Activated CD4-positive, alpha-beta T cell treated with anti-CD3 and anti-CD28 coated beads, Interleukin-2, amount 10 ng/mL, durations not matched to agents 24 days and 14 days (primary cell): ENCODE measurements at regions not wholly inside any gene's neighbourhood (a gene's known extent, or its start where the extent isn't known, plus 50 kb on each side); places are given as distances from the start of the nearest gene placed in this dataset.
A peak's percentile ranks its signal among the peaks of the same experiment; 100 is the strongest.
"Not testable (repeated sequence)": the region's sequence is repeated elsewhere in the genome, so short reads cannot be mapped to it uniquely, and the experiment has no call there.

Experiments used
- DNase-seq: peaks from one replicate; pipeline ENCODE4 v3.0.0; 2022
- H3K27ac Mint-ChIP-seq: one replicate; pipeline ENCODE4 v1.8.0; 2022; ENCODE audit warnings: mild to moderate bottlenecking, mixed read lengths
- H3K27me3 Mint-ChIP-seq: one replicate; pipeline ENCODE4 v1.8.0; 2022; ENCODE audit warnings: mixed read lengths
- H3K36me3 Mint-ChIP-seq: one replicate; pipeline ENCODE4 v1.8.0; 2022; ENCODE audit warnings: low read depth, mild to moderate bottlenecking, mixed read lengths
- H3K4me1 Mint-ChIP-seq: one replicate; pipeline ENCODE4 v1.8.0; 2021; ENCODE audit warnings: mixed read lengths
- H3K4me3 Mint-ChIP-seq: one replicate; pipeline ENCODE4 v1.8.0; 2022; ENCODE audit warnings: mild to moderate bottlenecking, moderate library complexity, mixed read lengths
- H3K9me3 Mint-ChIP-seq: one replicate; pipeline ENCODE4 v1.8.0; 2021; ENCODE audit warnings: mixed read lengths
- intact Hi-C: fragments of 100-400 bp; cut with micrococcal nuclease; formaldehyde crosslinking; loops from one replicate; pipeline ENCODE4 v1.15.1; 2023

DNA sequence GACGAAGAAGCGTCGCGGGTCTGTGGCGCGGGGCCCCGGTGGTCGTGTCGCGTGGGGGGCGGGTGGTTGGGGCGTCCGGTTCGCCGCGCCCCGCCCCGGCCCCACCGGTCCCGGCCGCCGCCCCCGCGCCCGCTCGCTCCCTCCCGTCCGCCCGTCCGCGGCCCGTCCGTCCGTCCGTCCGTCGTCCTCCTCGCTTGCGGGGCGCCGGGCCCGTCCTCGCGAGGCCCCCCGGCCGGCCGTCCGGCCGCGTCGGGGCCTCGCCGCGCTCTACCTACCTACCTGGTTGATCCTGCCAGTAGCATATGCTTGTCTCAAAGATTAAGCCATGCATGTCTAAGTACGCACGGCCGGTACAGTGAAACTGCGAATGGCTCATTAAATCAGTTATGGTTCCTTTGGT, 1533.5 kb upstream of the TPTE start:
- intact Hi-C loops, H3K36me3 Mint-ChIP-seq, H3K27me3 Mint-ChIP-seq, DNase-seq, H3K27ac Mint-ChIP-seq, H3K4me1 Mint-ChIP-seq, H3K4me3 Mint-ChIP-seq: not testable (repeated sequence)
- peaks cover 29% of the 10 kb centered on the region for H3K9me3 Mint-ChIP-seq

DNA sequence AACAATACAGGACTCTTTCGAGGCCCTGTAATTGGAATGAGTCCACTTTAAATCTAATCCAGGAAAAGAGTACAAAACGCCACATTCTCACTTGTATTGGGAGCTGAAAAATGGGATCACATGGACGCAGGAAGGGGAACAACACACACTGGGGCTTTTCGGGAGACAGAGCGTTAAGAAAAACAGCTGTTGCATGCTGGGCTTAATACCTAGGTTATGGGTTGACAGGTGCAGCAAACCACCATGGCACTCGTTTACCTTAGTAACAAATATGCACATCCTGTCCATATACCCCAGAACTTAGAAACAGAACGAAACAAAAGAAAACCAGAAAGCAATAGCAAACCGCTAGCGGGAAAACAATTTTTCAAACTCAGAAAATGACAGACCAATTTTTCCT, 1532.7 kb upstream of the TPTE start:
- no peaks in the 10 kb centered on the region for H3K4me1 Mint-ChIP-seq
- no peak overlapping the region for H3K27ac Mint-ChIP-seq
- no peaks in the 10 kb centered on the region for H3K36me3 Mint-ChIP-seq
- DNase-seq = peak; percentile 14
- peaks cover 37% of the 10 kb centered on the region for H3K9me3 Mint-ChIP-seq
- H3K4me3 Mint-ChIP-seq = no peak overlapping the region
- no peaks in the 10 kb centered on the region for H3K27me3 Mint-ChIP-seq
- intact Hi-C loops = no loop called here

DNA sequence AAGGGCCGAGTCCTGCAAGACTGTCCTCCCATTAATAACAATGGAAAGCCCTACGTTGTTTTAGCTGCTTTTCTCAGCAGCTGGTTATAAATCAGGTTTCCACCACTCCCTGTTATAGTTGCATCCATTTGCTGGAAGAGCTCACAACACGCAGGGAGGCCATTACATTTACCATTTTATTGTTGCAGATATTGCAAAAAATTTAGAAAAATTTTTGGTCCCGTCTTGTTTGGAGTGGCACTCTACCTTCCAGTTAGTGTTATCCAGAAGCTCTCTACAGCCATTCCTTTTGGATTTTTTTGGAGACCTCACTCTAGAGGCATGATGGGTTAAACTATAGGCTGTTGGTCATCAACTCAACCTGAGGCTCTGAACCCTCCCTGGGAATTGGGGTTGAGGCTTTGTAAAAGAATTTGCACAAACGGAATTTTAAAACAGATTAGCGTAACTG, 1532.1 kb upstream of the TPTE start:
- H3K27ac Mint-ChIP-seq = no peak overlapping the region
- H3K9me3 Mint-ChIP-seq = peaks cover 40% of the 10 kb centered on the region
- H3K36me3 Mint-ChIP-seq = no peaks in the 10 kb centered on the region
- no peaks in the 10 kb centered on the region for H3K4me1 Mint-ChIP-seq
- no peak overlapping the region for H3K4me3 Mint-ChIP-seq
- intact Hi-C loops = no loop called here
- H3K27me3 Mint-ChIP-seq = no peaks in the 10 kb centered on the region
- DNase-seq = peak; percentile 38

DNA sequence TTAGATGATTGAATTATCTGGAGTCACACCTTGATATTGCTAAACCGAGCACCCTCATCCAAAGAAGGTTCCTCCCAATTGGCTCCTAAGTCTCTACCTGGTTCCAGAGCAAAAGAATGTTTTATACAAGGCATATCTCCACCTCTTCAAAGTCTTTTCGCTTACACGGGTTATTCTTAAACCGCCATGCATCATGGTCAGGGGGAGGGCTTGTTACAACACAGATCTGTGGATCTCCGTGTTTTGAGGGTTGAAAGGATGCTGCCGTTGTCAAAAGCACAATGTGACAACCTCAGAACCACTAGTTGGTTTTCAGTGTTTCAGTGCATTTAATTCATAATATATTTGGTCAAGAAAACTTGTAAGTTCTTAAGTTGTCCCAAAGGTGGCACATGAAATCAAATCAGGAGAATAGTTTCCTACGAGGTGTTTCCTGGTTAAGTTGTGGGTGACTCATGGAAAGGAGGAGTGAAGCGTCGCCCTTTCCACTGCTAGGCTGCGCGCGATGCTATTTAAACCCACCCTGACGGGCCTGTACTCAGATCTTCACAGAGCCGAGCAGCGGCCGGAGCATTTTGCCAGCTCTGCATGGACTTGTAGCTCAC, 1531.6 kb upstream of the TPTE start:
- no peaks in the 10 kb centered on the region for H3K36me3 Mint-ChIP-seq
- no peaks in the 10 kb centered on the region for H3K4me1 Mint-ChIP-seq
- peak; percentile 31 for DNase-seq
- intact Hi-C loops = no loop called here
- no peaks in the 10 kb centered on the region for H3K27me3 Mint-ChIP-seq
- no peak overlapping the region for H3K27ac Mint-ChIP-seq
- H3K9me3 Mint-ChIP-seq = peaks cover 45% of the 10 kb centered on the region
- no peak overlapping the region for H3K4me3 Mint-ChIP-seq

DNA sequence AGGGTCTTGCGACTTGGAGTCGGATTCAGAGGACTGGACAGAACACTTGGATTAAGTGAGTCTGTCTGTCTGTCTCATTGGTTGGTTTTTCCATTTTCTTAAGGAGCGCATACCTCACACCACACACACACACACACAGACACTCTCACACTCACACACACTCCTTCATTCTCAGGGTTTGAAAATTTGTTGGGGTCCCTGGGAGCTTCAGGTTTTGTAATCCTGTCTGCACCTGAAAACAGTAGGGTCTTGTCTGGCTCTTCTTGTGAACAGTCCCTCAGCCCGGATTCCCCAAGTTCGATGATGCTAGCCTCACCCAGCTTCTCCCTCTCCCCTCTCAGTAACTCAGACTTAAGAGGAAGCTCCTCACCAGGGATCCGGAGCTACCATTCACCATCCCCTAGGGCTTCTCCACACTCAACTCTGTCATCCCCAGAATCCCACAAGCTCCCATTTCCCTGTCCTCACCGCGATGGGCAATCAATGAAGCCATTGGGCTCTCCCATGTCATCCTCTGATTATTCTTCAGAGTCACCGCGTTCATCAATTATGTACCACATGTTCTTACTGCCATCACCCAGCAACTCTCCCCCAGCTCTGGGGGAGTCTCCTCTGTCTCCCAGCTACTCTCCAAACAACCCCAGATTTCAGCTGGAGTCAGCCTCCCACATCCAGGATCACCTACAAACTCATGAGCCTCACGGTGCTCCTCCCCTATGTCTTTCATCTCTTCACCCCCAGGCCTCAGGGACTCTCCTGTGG, 1530.9 kb upstream of the TPTE start:
- no peaks in the 10 kb centered on the region for H3K4me1 Mint-ChIP-seq
- no peak overlapping the region for H3K27ac Mint-ChIP-seq
- H3K4me3 Mint-ChIP-seq = no peak overlapping the region
- H3K36me3 Mint-ChIP-seq = no peaks in the 10 kb centered on the region
- intact Hi-C loops = no loop called here
- DNase-seq = peak; percentile 47
- no peaks in the 10 kb centered on the region for H3K27me3 Mint-ChIP-seq
- H3K9me3 Mint-ChIP-seq = peaks cover 48% of the 10 kb centered on the region

DNA sequence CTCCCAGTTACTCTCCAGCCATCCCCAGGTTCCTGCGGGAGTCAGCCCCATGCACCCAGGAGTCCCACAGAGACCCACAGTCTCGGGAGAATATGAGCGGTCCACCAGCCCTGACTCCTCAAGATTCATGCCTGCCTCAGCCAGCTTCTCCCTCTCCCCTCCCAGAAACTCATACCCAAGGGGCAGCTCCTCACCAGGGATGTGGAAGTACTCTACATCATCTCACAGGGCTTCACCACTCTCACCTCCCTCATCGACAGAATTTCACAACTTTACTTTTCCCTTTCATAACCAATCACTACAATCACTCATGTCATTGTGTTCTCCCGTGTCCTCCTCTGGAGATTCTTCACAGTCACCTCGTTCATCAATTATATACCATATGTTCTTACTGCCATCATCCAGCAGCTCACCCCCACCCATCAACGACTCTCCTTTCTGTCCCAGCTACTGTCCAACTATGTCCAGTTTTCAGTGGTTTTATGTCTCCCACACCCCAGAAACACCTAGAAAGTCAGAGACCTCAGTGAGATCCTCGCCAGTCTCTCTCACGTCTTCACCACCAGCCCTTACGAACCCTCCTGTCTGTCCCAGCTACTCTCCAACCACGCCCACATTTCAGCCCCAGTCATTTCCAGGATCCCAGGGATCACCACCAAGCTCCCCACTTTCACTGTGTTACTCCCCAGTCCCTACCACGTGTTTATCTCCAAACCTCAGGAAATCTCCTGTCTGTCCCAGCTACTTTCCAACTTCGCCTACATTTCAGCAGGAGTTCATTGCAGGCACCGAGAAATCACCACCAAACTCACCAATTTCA, 1530.1 kb upstream of the TPTE start:
- intact Hi-C loops = no loop called here
- Mint-ChIP-seq H3K4me3 (no peak overlapping the region), H3K4me1 (no peaks in the 10 kb centered on the region), H3K9me3 (peaks cover 48% of the 10 kb centered on the region), H3K27me3 (no peaks in the 10 kb centered on the region), H3K27ac (no peak overlapping the region), H3K36me3 (no peaks in the 10 kb centered on the region)
- peak; percentile 41 for DNase-seq

DNA sequence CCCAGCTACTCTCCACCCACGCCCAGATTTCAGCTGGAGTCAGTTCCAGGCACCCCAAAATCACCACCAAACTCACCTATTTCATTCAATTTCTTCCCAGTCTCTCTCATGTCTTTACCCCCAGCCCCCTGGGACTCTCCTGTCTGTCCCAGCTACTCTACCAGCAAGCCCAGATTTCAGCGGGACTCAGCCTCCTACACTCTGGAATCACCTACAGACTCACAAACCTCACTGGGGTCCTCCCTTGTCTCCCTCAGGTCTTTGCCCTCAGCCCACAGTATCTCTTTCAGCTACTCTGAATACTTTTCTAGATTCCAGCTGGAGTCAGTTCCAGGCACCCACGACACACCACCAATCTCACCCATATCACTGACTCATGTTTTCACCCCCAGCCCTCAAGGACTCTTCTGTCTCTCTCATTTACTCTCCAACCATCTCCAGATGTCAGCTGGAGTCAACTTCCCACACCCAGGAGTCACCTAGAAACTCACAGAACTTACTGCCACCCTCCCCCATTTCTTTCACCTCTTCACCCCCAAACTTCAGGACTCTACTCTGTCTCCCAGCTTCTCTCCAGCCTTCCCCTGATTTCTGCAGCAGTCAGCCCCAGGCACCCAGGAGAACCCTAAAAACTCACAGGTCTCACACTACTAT, 1529.3 kb upstream of the TPTE start:
- no peak overlapping the region for H3K4me3 Mint-ChIP-seq
- intact Hi-C loops = no loop called here

DNA sequence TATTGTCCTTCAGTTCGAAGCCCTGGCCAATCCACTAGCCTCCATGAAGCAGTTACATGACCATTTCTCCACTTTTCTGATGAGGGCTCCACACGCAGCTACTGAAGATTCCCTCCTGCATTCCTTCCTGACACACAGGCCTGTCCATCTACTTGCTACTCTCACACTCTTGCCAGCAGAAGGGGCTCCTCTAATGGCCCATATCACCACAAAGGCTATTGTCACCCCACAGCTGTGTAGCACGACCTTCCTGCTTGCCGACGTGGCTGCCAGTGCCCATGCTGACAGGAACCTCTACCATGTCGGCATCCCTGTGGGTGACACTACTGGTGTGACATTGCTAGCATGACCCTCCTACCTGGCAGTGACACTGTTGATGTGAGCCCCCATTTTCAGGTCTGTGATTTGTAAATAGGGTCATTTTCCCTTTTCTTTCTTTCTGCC, 1528.6 kb upstream of the TPTE start:
- no peak overlapping the region for H3K4me3 Mint-ChIP-seq
- intact Hi-C loops = no loop called here
- H3K27ac Mint-ChIP-seq = no peak overlapping the region

More for the DNA sequence above, 1529.3 kb upstream of the TPTE start:
- no peaks in the 10 kb centered on the region for H3K4me1 Mint-ChIP-seq
- no peaks in the 10 kb centered on the region for H3K27me3 Mint-ChIP-seq
- peaks cover 51% of the 10 kb centered on the region for H3K9me3 Mint-ChIP-seq
- DNase-seq = peak; percentile 43
- H3K36me3 Mint-ChIP-seq = no peaks in the 10 kb centered on the region
- no peak overlapping the region for H3K27ac Mint-ChIP-seq

DNA sequence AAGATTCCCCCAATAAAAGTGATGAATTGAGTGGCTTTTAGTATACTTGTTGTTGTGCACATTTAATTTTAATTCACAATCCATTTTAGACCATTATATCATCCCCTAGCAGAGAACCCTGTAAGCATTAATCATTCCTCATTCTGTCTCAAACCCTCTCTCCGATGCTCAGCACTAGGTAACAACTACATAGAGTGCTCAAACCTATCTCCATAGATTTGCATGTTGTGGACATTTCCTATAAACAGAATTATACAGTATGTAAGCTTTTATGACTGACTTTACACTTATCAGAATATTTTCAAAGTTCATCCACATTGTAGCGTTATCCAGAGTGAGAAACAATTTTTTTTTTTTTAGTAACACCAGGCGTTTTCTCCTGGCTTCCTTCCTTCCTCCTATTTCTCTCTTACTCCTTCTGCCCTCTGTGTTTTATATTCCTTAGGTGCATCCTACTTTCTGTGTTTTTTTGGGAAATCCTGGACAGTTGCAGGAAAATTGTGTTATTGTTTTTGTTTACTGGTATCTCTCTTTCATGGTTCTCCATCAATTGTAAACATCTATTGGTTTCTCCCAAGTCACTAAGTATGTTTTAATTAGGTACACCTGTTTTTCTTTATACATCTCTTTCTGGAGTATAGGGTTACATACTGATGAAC, 1528.0 kb upstream of the TPTE start:
- intact Hi-C loops = no loop called here
- Mint-ChIP-seq H3K27ac (no peak overlapping the region), H3K4me3 (no peak overlapping the region), H3K9me3 (peaks cover 51% of the 10 kb centered on the region), H3K4me1 (no peaks in the 10 kb centered on the region), H3K36me3 (no peaks in the 10 kb centered on the region), H3K27me3 (no peaks in the 10 kb centered on the region)
- peak; percentile 33 for DNase-seq

More for the DNA sequence above, 1528.6 kb upstream of the TPTE start:
- Mint-ChIP-seq H3K36me3 (no peaks in the 10 kb centered on the region), H3K27me3 (no peaks in the 10 kb centered on the region), H3K9me3 (peaks cover 51% of the 10 kb centered on the region), H3K4me1 (no peaks in the 10 kb centered on the region)
- DNase-seq = peak; percentile 51

DNA sequence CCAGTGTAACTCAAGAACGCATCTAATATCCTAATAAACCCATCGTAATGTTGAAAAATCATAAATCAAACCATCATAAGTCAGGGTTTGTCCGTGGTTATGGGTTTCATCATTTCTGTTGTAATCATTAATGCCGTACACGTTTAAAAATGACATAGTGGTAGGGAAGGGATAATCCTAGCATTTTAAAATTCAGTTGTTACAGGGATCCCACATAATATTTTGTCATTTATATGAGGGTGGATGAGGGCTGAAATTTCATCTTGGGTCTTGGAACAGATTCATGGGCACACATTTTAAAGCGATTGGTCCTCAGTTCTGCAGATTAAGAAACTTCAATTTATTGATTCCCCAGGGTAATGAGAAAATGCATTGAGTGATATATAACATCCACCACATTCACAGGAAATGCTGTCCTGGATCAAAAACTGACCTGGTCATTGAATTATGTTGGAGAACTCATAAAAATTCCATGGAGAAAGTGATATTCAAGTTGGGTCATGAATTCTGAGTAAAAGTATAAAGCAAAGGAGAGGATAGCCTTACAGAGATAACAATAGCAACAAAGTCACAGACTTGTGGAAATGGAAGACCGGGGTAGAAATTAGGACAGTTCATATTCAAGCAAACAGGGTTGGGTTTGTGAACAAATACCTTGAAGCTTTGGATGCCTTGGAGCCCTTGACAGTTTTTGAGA, 1527.3 kb upstream of the TPTE start:
- Mint-ChIP-seq H3K27ac (no peak overlapping the region), H3K9me3 (peaks cover 52% of the 10 kb centered on the region), H3K4me1 (no peaks in the 10 kb centered on the region), H3K4me3 (no peak overlapping the region), H3K27me3 (no peaks in the 10 kb centered on the region), H3K36me3 (no peaks in the 10 kb centered on the region)
- peak; percentile 24 for DNase-seq
- intact Hi-C loops = no loop called here

DNA sequence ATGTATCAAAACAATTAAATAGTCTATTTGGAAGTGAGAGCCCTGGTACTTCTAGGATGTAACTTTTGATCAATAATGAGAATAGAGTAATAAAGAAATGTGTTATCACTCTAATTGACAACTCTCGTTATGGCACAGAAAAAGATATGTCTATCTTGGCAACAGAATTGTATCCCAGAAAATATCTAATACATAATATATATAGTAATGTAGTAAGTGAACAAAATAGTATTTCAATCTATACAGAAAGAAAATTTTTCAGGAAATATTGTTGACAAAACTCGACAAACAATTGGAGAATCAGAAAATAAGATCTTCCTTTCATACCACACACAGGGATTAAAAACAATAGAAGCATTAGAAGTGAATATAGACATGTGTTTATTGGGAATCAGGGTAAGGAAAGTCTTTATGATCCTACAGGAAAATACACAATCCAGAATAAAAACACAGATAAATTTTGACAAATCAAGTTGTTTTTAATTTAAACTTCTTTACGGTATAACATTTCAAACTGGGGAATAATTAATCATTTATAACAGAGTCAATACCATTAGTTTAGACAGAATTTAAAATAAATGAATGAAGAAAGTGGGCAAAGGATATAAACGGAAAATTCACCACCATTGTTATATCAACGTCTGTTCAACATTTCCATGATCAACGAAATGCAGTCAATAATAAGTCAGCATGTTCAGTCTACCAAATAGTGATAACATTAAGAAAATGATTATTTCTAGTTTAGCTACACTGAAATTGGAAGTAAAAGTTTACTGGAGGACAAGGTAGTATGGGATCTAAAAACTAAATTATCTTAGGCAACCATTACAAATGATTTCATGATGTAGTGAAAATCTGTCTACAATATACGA, 1526.5 kb upstream of the TPTE start:
- Mint-ChIP-seq H3K4me1 (no peaks in the 10 kb centered on the region), H3K9me3 (peaks cover 55% of the 10 kb centered on the region), H3K4me3 (no peak overlapping the region), H3K27me3 (no peaks in the 10 kb centered on the region), H3K36me3 (no peaks in the 10 kb centered on the region), H3K27ac (no peak overlapping the region)
- intact Hi-C loops = no loop called here
- DNase-seq = peak; percentile 2

DNA sequence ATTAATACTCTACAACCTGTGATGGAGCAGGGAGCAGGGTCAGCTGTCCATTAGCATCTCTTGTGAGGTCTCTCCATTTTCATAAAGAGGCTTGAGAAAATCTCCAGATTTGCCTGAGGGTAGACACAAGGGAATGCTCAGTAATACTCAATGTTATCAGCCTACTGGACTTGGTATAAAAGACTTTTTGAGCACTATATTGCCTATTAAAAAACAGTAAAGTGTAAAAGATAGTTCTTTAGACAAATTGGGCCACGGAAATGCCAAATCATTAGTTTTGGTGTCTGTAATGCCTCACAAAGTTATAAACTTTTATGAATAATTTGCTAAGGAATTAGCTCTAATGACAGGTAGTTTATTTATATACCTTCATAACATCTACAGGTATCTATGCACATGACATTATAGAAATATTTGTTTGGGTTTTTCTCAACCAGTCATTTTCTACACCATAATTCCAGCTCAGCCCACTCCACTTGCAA, 1524.9 kb upstream of the TPTE start:
- H3K27me3 Mint-ChIP-seq, H3K4me1 Mint-ChIP-seq, H3K4me3 Mint-ChIP-seq, H3K36me3 Mint-ChIP-seq, H3K27ac Mint-ChIP-seq, intact Hi-C loops, DNase-seq: not testable (repeated sequence)
- peaks cover 44% of the 10 kb centered on the region for H3K9me3 Mint-ChIP-seq
